ENCODE measurements at regions not wholly inside any gene's neighbourhood (a gene's known extent, or its start where the extent isn't known, plus 50 kb on each side); places are given as distances from the start of the nearest gene placed in this dataset.

GRCh38 chr4:163600727-163601126, 106.2 kb downstream of the TMA16 start:
- Histone ChIP-seq H3K4me3 (no peak overlapping the region), H3K36me3 (no peaks in the 10 kb centered on the region), H3K27me3 (no peaks in the 10 kb centered on the region), H3K4me1 (no peaks in the 10 kb centered on the region), H3K27ac (no peak overlapping the region), H3K9me3 (no peaks in the 10 kb centered on the region)
- no peak for DNase-seq (ENCODE audit: extremely low spot score in 2 of 2)
- intact Hi-C loops (cut with DNase I) = no loop called here
- TF ChIP-seq POLR2A (IDR thresholded peaks at IDR 0.05) (no peak), POLR2AphosphoS5 (IDR thresholded peaks at IDR 0.05; ENCODE audit: insufficient read depth in 1 of 2, low read depth in 1 of 2) (no peak), CTCF (IDR thresholded peaks at IDR 0.05) (no peak)

- H3K4me3 ChIP-seq = no peak overlapping the region
- intact Hi-C loops (cut with DNase I) = no loop called here
- no peaks in the 10 kb centered on the region for H3K36me3 ChIP-seq
- H3K4me1 ChIP-seq = no peaks in the 10 kb centered on the region
- no peaks in the 10 kb centered on the region for H3K27me3 ChIP-seq
- no peak for DNase-seq (ENCODE audit: extremely low spot score in 2 of 2)
- TF ChIP-seq POLR2AphosphoS5 (IDR thresholded peaks at IDR 0.05; ENCODE audit: insufficient read depth in 1 of 2, low read depth in 1 of 2) = no peak
- no peak for TF ChIP-seq CTCF (IDR thresholded peaks at IDR 0.05)
- no peak for TF ChIP-seq POLR2A (IDR thresholded peaks at IDR 0.05)
- no peaks in the 10 kb centered on the region for H3K9me3 ChIP-seq
- H3K27ac ChIP-seq = no peak overlapping the region
These were observed 108.8 kb downstream of the TMA16 start for GRCh38 chr4:163603257-163603656.

GRCh38 chr4:163606896-163607691, 112.6 kb downstream of the TMA16 start:
- Histone ChIP-seq H3K27ac (no peak overlapping the region), H3K36me3 (no peaks in the 10 kb centered on the region), H3K27me3 (no peaks in the 10 kb centered on the region), H3K4me1 (no peaks in the 10 kb centered on the region), H3K9me3 (no peaks in the 10 kb centered on the region), H3K4me3 (no peak overlapping the region)
- intact Hi-C loops (cut with DNase I) = no loop called here
- no peak for DNase-seq (ENCODE audit: extremely low spot score in 2 of 2)
- TF ChIP-seq POLR2A (IDR thresholded peaks at IDR 0.05) (no peak), POLR2AphosphoS5 (IDR thresholded peaks at IDR 0.05; ENCODE audit: insufficient read depth in 1 of 2, low read depth in 1 of 2) (no peak), CTCF (IDR thresholded peaks at IDR 0.05) (no peak)

GRCh38 chr4:163609019-163609418, 114.5 kb downstream of the TMA16 start:
- TF ChIP-seq POLR2AphosphoS5 (IDR thresholded peaks at IDR 0.05; ENCODE audit: insufficient read depth in 1 of 2, low read depth in 1 of 2) (no peak), POLR2A (IDR thresholded peaks at IDR 0.05) (no peak), CTCF (IDR thresholded peaks at IDR 0.05) (no peak)
- no peak overlapping the region for H3K27ac ChIP-seq
- intact Hi-C loops (cut with DNase I) = no loop called here
- no peaks in the 10 kb centered on the region for H3K4me1 ChIP-seq
- DNase-seq (ENCODE audit: extremely low spot score in 2 of 2) = no peak
- no peaks in the 10 kb centered on the region for H3K9me3 ChIP-seq
- H3K27me3 ChIP-seq = no peaks in the 10 kb centered on the region
- no peak overlapping the region for H3K4me3 ChIP-seq
- H3K36me3 ChIP-seq = no peaks in the 10 kb centered on the region

- Histone ChIP-seq H3K27me3 (no peaks in the 10 kb centered on the region), H3K4me3 (no peak overlapping the region), H3K27ac (no peak overlapping the region), H3K36me3 (no peaks in the 10 kb centered on the region), H3K4me1 (no peaks in the 10 kb centered on the region), H3K9me3 (no peaks in the 10 kb centered on the region)
- intact Hi-C loops (cut with DNase I) = no loop called here
- DNase-seq (ENCODE audit: extremely low spot score in 2 of 2) = no peak
- TF ChIP-seq POLR2AphosphoS5 (IDR thresholded peaks at IDR 0.05; ENCODE audit: insufficient read depth in 1 of 2, low read depth in 1 of 2) = no peak
- TF ChIP-seq POLR2A (IDR thresholded peaks at IDR 0.05) = no peak
- no peak for TF ChIP-seq CTCF (IDR thresholded peaks at IDR 0.05)
These were observed 116.2 kb downstream of the TMA16 start for GRCh38 chr4:163610648-163611047.

All from vagina (tissue), 2 donors.